Panc1 (cell line): ENCODE measurements at regions not wholly inside any gene's neighbourhood (a gene's known extent, or its start where the extent isn't known, plus 50 kb on each side); places are given as distances from the start of the nearest gene placed in this dataset.

ENCODE experiments used
- CTCF ChIP-seq: fragments of 450-650 bp; IDR thresholded peaks from 2 replicates; pipeline ENCODE4 v1.5.1; 2017; ENCODE audit warnings: mild to moderate bottlenecking
- POLR2AphosphoS5 ChIP-seq: IDR thresholded peaks from 2 replicates; pipeline ENCODE4 v1.6.1; 2012; ENCODE audit warnings: mild to moderate bottlenecking, low read depth, low read length, moderate library complexity
- TCF7L2 ChIP-seq: IDR thresholded peaks from 2 replicates; pipeline ENCODE4 v1.6.1; 2011; ENCODE audit warnings: mild to moderate bottlenecking, low read depth, low read length, inconsistent platforms

- TF ChIP-seq TCF7L2 = no peak
- TF ChIP-seq CTCF = no peak
- TF ChIP-seq POLR2AphosphoS5 = no peak
Observed at GRCh38 chr3:169022457-169022856, 641.1 kb downstream of the MECOM start.
